BJ (cell line): ENCODE measurements at regions not wholly inside any gene's neighbourhood (a gene's known extent, or its start where the extent isn't known, plus 50 kb on each side); places are given as distances from the start of the nearest gene placed in this dataset.

Experiments used
- CTCF ChIA-PET: fragments of 350-600 bp; formaldehyde crosslinking; extraction: SDS; loops from one replicate; lab custom pipeline; 2021; ENCODE audit warnings: antibody characterized with exemption, inconsistent platforms; lab: Yijun Ruan, JAX
- POLR2A ChIA-PET: fragments of 300-600 bp; sonication (Branson Sonifier 250); formaldehyde crosslinking; extraction: SDS; loops from one replicate; lab custom pipeline; 2021; ENCODE audit warnings: antibody characterized with exemption; lab: Charles Lee
- DNase-seq: peaks from one replicate; pipeline ENCODE4 v3.0.0-alpha.2; 2011; ENCODE audit warnings: low read depth
- H3K27me3 ChIP-seq: 2 replicates; pipeline ENCODE4 v1.6.0; 2011; ENCODE audit warnings: low read length; ENCODE audit not compliant: control insufficient read depth, insufficient read depth
- H3K36me3 ChIP-seq: 2 replicates; pipeline ENCODE4 v1.5.1; 2011; ENCODE audit warnings: low read length; ENCODE audit not compliant: control insufficient read depth, insufficient read depth
- H3K4me3 ChIP-seq: 2 replicates; pipeline ENCODE4 v1.5.1; 2011; ENCODE audit warnings: low read depth, mild to moderate bottlenecking, control low read depth, low read length
- TF ChIP-seq, protein P1 (sequence below): IDR thresholded peaks from 2 replicates; pipeline ENCODE4 v1.5.1; 2011; ENCODE audit warnings: low read depth, mild to moderate bottlenecking, control low read depth, inconsistent platforms, low read length, moderate library complexity; ENCODE audit not compliant: insufficient read depth

DNA sequence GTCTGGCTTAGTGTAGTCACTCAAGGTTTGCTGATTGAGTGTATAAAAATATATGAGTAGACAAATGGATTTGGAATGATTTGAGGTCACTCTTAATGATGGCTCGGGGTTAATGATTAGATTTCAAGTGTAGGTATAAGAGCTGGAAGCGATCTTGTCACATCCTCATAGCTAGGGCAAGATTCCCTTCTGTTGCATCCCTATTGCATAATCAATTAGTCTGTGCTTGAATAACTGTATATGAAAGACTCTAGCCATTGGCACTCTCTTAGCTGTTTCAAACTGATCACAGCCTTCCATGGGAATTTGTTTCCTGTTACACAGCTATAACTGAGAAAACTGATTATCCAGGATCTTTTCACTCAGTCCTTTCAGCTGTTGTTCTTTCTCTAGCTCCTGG is 811.6 kb downstream of the TLE4 start:
- no peak overlapping the region for H3K4me3 ChIP-seq
- DNase-seq, result no peak
- POLR2A ChIA-PET, result no interaction called here
- no peaks in the 10 kb centered on the region for H3K27me3 ChIP-seq
- no peaks in the 10 kb centered on the region for H3K36me3 ChIP-seq
- CTCF ChIA-PET, result no interaction called here
- TF ChIP-seq, protein P1, sequence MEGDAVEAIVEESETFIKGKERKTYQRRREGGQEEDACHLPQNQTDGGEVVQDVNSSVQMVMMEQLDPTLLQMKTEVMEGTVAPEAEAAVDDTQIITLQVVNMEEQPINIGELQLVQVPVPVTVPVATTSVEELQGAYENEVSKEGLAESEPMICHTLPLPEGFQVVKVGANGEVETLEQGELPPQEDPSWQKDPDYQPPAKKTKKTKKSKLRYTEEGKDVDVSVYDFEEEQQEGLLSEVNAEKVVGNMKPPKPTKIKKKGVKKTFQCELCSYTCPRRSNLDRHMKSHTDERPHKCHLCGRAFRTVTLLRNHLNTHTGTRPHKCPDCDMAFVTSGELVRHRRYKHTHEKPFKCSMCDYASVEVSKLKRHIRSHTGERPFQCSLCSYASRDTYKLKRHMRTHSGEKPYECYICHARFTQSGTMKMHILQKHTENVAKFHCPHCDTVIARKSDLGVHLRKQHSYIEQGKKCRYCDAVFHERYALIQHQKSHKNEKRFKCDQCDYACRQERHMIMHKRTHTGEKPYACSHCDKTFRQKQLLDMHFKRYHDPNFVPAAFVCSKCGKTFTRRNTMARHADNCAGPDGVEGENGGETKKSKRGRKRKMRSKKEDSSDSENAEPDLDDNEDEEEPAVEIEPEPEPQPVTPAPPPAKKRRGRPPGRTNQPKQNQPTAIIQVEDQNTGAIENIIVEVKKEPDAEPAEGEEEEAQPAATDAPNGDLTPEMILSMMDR, result no peak

DNA sequence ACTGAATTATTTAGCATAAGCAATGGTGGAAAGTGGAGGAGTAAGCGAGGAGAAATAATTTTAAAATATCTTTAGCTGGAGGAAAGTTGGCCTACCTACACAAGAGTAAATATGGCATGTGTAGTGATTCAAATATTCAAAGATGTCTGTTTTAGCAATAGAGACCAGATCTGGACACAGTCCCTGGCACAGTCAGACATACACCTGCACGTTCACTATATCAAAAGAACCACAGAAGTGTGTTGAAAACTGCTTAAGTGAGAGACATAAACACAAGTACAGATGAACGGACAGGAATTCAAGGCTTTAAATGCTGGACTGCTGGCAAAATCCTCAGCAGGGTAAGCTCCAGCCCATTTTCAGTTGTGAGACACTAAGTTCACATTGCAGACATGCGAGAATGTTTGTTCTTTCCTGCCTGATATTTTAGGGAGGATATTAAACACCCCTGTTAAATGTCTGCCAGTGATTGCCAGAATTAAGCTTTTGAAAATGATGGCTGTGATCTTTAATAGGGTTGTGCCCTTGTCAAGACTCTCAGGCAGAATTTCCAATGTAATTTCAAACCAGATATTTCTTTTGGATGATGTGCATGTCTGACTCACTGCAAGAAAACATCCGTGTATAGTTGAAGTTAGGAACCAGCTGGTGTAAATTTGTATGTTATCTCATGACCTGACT is 810.6 kb downstream of the TLE4 start:
- ChIA-PET POLR2A (no interaction called here), CTCF (interaction anchor here (0.7 kb wide), 1 partner anchor 1354 kb away, joined by 3 read pairs; no protein-coding TSS in a partner anchor)
- no peak for DNase-seq

DNA sequence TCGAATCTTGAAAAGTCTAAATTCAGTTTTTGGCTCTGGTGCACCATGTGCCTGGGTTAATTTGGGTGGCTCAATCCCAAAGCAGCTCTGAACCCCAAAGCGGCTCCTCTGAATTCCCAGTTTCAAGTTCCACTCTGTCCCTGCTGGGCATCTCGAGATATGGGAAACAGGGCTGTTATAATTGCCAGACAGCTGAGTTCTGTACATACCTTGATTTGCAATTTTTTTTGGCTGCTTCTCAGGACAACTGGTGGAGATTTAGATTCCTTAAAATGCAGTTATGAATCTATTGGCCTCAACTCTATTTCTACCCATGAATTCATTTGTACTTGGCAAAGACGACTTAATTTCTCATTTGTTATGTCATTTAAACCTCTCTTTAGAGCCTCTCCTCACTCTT is 808.5 kb downstream of the TLE4 start:
- Histone ChIP-seq H3K36me3 (no peaks in the 10 kb centered on the region), H3K4me3 (no peak overlapping the region), H3K27me3 (no peaks in the 10 kb centered on the region)
- POLR2A ChIA-PET, result no interaction called here
- TF ChIP-seq, protein P1, result no peak
- CTCF ChIA-PET, result no interaction called here
- no peak for DNase-seq

More for the DNA sequence above, 810.6 kb downstream of the TLE4 start:
- H3K4me3 ChIP-seq, result no peak overlapping the region
- TF ChIP-seq, protein P1, result no peak
- H3K27me3 ChIP-seq, result no peaks in the 10 kb centered on the region
- no peaks in the 10 kb centered on the region for H3K36me3 ChIP-seq

DNA sequence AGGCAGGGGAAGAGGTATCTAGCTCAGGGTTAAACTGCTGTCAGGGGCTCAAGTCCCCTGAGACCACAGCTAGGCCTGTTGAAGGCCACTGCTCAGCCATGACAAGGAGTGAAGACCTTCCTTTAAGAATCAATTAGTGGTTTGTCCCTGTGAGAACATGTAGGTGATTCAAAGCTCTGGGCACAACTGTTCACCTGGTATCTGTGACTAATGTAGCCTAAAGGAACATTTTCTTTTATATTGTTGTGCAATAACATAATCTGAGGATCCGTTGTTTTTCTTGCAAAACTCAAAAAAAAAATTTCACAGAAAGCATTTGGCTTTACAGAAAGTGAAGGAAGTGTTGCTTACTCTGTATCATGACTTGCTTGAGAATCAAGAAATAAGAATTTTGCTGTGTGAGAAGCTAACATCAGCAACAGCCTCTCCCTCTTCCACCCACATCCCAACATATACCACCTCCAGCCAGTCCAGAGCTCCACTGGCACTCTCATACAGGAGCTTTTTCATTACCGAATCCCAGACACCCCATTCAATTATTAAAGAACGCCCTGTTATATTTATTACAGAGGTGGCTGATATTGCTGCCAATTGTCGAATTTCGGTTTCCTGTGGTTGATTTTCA is 807.0 kb downstream of the TLE4 start:
- Histone ChIP-seq H3K4me3 (no peak overlapping the region), H3K27me3 (no peaks in the 10 kb centered on the region), H3K36me3 (no peaks in the 10 kb centered on the region)
- TF ChIP-seq, protein P1, result no peak
- ChIA-PET CTCF (interaction anchor here (0.7 kb wide), 1 partner anchor 8 kb away, joined by 3 read pairs; no protein-coding TSS in a partner anchor), POLR2A (no interaction called here)
- DNase-seq, result no peak

DNA sequence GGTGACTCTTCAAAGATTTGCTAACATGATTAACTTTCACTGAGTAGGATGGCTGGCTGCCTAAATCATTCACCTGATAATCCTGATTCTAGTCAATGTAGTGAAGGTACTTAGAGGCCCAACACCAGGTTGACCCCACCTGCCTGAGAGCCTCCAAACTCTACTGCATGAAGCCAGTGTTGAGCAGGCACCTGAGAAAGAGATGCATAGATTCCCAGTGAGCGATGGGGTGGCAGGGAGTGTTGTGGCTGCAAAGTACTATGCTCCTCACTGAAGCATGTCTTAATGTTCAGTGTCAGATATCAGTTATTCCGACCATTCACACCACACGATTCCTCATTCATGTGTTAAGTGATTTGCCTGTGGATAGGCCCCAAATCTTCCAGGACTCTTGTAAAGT is 804.4 kb downstream of the TLE4 start:
- TF ChIP-seq, protein P1, result no peak
- ChIA-PET POLR2A (no interaction called here), CTCF (interaction anchor here (1.1 kb wide), 1 partner anchor 12 kb away, joined by 3 read pairs; no protein-coding TSS in a partner anchor)

More for the DNA sequence above, 804.4 kb downstream of the TLE4 start:
- Histone ChIP-seq H3K36me3 (no peaks in the 10 kb centered on the region), H3K27me3 (no peaks in the 10 kb centered on the region), H3K4me3 (no peak overlapping the region)
- no peak for DNase-seq
